ENCODE measurements at regions not wholly inside any gene's neighbourhood (a gene's known extent, or its start where the extent isn't known, plus 50 kb on each side); places are given as distances from the start of the nearest gene placed in this dataset.

GRCh38 chr1:213409971-213410370 lies 358.9 kb downstream of the RPS6KC1 start:
- TF ChIP-seq CTCF (optimal IDR thresholded peaks at IDR 0.05 in 1 of 3, IDR thresholded peaks at IDR 0.05 in 1 of 3, conservative IDR thresholded peaks at IDR 0.05 in 1 of 3; ENCODE audit: extremely low read depth in 1 of 3, insufficient read depth in 2 of 3, low read length in 3 of 3): no peak
- TF ChIP-seq EZH2 (IDR thresholded peaks at IDR 0.05; ENCODE audit: low read length): no peak
